BE2C (cell line): ENCODE measurements at regions not wholly inside any gene's neighbourhood (a gene's known extent, or its start where the extent isn't known, plus 50 kb on each side); places are given as distances from the start of the nearest gene placed in this dataset.
"Not testable (repeated sequence)": the region's sequence is repeated elsewhere in the genome, so short reads cannot be mapped to it uniquely, and the experiment has no call there.

Experiments used
- DNase-seq: peaks from one replicate; pipeline ENCODE4 v3.0.0-alpha.2; 2020
- H3K27me3 ChIP-seq: fragments of 250-450 bp; sonication (Bioruptor Pico); 2 replicates; pipeline ENCODE4 v1.5.1; 2020; ENCODE audit warnings: mild to moderate bottlenecking
- H3K36me3 ChIP-seq: fragments of 250-450 bp; sonication (Bioruptor Pico); 2 replicates; pipeline ENCODE4 v1.5.1; 2020; ENCODE audit warnings: mild to moderate bottlenecking
- H3K4me1 ChIP-seq: fragments of 250-450 bp; sonication (Bioruptor Pico); 2 replicates; pipeline ENCODE4 v1.5.1; 2020
- H3K4me3 ChIP-seq: 2 replicates; pipeline ENCODE4 v1.5.1; 2011; ENCODE audit warnings: low read depth, low read length
- H3K9me3 ChIP-seq: fragments of 250-450 bp; sonication (Bioruptor Pico); 2 replicates; pipeline ENCODE4 v1.5.1; 2020
- CTCF ChIP-seq: IDR thresholded peaks from 2 replicates; pipeline ENCODE4 v1.5.1; 2012; ENCODE audit warnings: mild to moderate bottlenecking, low read depth, low read length

- H3K4me1 ChIP-seq, result no peaks in the 10 kb centered on the region
- TF ChIP-seq CTCF, result no peak
- no peaks in the 10 kb centered on the region for H3K27me3 ChIP-seq
- DNase-seq, result no peak
- H3K36me3 ChIP-seq, result no peaks in the 10 kb centered on the region
- no peak overlapping the region for H3K4me3 ChIP-seq
- no peaks in the 10 kb centered on the region for H3K9me3 ChIP-seq
Measured at GRCh38 chr1:4068076-4068475, 168.0 kb upstream of the C1orf174 start.

- Histone ChIP-seq H3K4me3 (no peak overlapping the region), H3K9me3 (no peaks in the 10 kb centered on the region), H3K4me1 (no peaks in the 10 kb centered on the region), H3K27me3 (no peaks in the 10 kb centered on the region), H3K36me3 (no peaks in the 10 kb centered on the region)
- no peak for TF ChIP-seq CTCF
- no peak for DNase-seq
Measured at GRCh38 chr1:4071653-4072052, 171.6 kb upstream of the C1orf174 start.

GRCh38 chr1:4072481-4073153 is 172.5 kb upstream of the C1orf174 start:
- Histone ChIP-seq H3K4me3 (no peak overlapping the region), H3K36me3 (no peaks in the 10 kb centered on the region), H3K27me3 (no peaks in the 10 kb centered on the region), H3K4me1 (no peaks in the 10 kb centered on the region), H3K9me3 (no peaks in the 10 kb centered on the region)
- no peak for TF ChIP-seq CTCF
- no peak for DNase-seq

- Histone ChIP-seq H3K27me3 (no peaks in the 10 kb centered on the region), H3K9me3 (no peaks in the 10 kb centered on the region), H3K4me3 (no peak overlapping the region), H3K36me3 (no peaks in the 10 kb centered on the region), H3K4me1 (no peaks in the 10 kb centered on the region)
- no peak for DNase-seq
- no peak for TF ChIP-seq CTCF
Measured at GRCh38 chr1:4075436-4076225, 175.6 kb upstream of the C1orf174 start.

- DNase-seq, result no peak
- TF ChIP-seq CTCF, result no peak
- H3K4me1 ChIP-seq, result no peaks in the 10 kb centered on the region
- H3K4me3 ChIP-seq, result no peak overlapping the region
- H3K36me3 ChIP-seq, result no peaks in the 10 kb centered on the region
- no peaks in the 10 kb centered on the region for H3K27me3 ChIP-seq
- no peaks in the 10 kb centered on the region for H3K9me3 ChIP-seq
Measured at GRCh38 chr1:4076346-4076745, 176.3 kb upstream of the C1orf174 start.

GRCh38 chr1:4078091-4078962 is 178.3 kb upstream of the C1orf174 start:
- not testable (repeated sequence) for H3K36me3 ChIP-seq, H3K4me3 ChIP-seq, H3K9me3 ChIP-seq, H3K4me1 ChIP-seq, H3K27me3 ChIP-seq, DNase-seq
